ENCODE measurements at regions not wholly inside any gene's neighbourhood (a gene's known extent, or its start where the extent isn't known, plus 50 kb on each side); places are given as distances from the start of the nearest gene placed in this dataset.
"Not testable (repeated sequence)": the region's sequence is repeated elsewhere in the genome, so short reads cannot be mapped to it uniquely, and the experiment has no call there.

GRCh38 chr7:101679653-101680173 lies 50.6 kb upstream of the MYL10 start:
- not testable (repeated sequence) for DNase-seq (ENCODE audit: low read depth)

GRCh38 chr7:101680406-101681145 lies 51.5 kb upstream of the MYL10 start:
- no peak for DNase-seq (ENCODE audit: low read depth)

GRCh38 chr7:101681170-101682007 lies 52.3 kb upstream of the MYL10 start:
- no peak for DNase-seq (ENCODE audit: low read depth)

- DNase-seq (ENCODE audit: low read depth), result no peak
These were observed 55.9 kb upstream of the MYL10 start for GRCh38 chr7:101684983-101685330.

- DNase-seq (ENCODE audit: low read depth), result no peak
These were observed 56.9 kb upstream of the MYL10 start for GRCh38 chr7:101686030-101686429.

GRCh38 chr7:101687081-101687480 lies 58.0 kb upstream of the MYL10 start:
- no peak for DNase-seq (ENCODE audit: low read depth)

- DNase-seq (ENCODE audit: low read depth), result no peak
These were observed 58.7 kb upstream of the MYL10 start for GRCh38 chr7:101687791-101688182.

GRCh38 chr7:101688183-101688831 lies 59.2 kb upstream of the MYL10 start:
- DNase-seq (ENCODE audit: low read depth), result peak; percentile 72

- no peak for DNase-seq (ENCODE audit: low read depth)
These were observed 60.2 kb upstream of the MYL10 start for GRCh38 chr7:101688995-101689907.

GRCh38 chr7:101690061-101690460 lies 61.0 kb upstream of the MYL10 start:
- DNase-seq (ENCODE audit: low read depth), result no peak

- no peak for DNase-seq (ENCODE audit: low read depth)
These were observed 62.8 kb upstream of the MYL10 start for GRCh38 chr7:101691822-101692384.

- no peak for DNase-seq (ENCODE audit: low read depth)
These were observed 64.5 kb upstream of the MYL10 start for GRCh38 chr7:101693498-101694091.

- DNase-seq (ENCODE audit: low read depth), result no peak
These were observed 69.9 kb upstream of the MYL10 start for GRCh38 chr7:101698964-101699363.

GRCh38 chr7:101699399-101699798 lies 70.3 kb upstream of the MYL10 start:
- DNase-seq (ENCODE audit: low read depth), result no peak

- DNase-seq (ENCODE audit: low read depth), result no peak
These were observed 71.1 kb upstream of the MYL10 start for GRCh38 chr7:101699881-101700823.

- DNase-seq (ENCODE audit: low read depth), result no peak
These were observed 72.2 kb upstream of the MYL10 start for GRCh38 chr7:101701153-101701794.

GRCh38 chr7:101702362-101702850 lies 73.3 kb upstream of the MYL10 start:
- DNase-seq (ENCODE audit: low read depth), result no peak

- DNase-seq (ENCODE audit: low read depth), result no peak
These were observed 76.2 kb upstream of the MYL10 start for GRCh38 chr7:101705331-101705730.

- no peak for DNase-seq (ENCODE audit: low read depth)
These were observed 78.5 kb upstream of the MYL10 start for GRCh38 chr7:101707587-101707986.

Data from activated T-cell treated with anti-CD3 and anti-CD28 coated beads for 24 hours (primary cell).